Right renal pelvis (tissue), 4 donors: ENCODE measurements at regions not wholly inside any gene's neighbourhood (a gene's known extent, or its start where the extent isn't known, plus 50 kb on each side); places are given as distances from the start of the nearest gene placed in this dataset.

Experiments
- DNase-seq, 4 donors: peaks; one replicate each; pipeline ENCODE4 v3.0.0-alpha.2; 2013; ENCODE audit warnings: low read depth in 4 of 4, low spot score in 3 of 4, missing footprints in 1 of 4

DNA sequence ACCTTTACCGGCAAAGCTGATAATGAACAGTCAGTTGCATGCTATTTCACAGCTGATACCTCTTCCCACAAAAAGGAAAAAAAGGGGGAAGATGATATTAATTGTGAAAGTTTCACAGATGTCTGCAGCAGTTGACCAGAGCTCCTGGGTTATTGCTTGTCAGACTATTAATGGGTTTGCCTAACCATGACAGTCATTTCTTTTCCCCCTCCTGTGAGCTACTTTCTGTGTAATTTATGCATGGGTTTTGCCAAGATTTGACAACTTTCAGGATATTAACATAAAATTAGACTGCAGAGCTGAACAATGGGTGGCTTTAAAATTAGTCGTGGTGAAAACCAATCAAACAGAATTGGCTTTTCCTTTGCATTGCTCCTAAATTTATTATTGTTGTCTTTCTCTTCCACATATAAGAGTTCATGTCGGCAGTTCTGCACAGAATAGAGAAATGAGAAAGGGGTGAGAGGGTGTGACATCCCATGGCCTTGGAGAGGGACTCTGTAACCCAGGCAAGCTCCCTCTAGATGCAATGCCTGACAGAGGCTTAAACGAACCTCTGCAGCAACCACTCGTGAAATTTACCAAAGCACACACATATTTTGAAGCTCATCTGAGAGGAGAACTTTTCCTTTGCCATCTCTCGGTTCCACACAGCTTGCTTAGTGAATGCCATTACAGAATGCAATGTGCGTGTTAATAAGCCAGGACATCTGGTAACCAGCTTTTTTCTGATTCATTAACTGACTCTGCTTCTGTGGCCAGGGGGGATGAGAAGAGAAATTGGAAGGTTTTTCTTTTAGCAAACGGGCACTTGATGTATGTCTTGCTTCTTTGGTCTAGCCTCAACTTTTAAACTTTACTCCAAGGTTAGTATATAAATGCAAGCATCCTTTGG, 82.2 kb upstream of the ITGA4 start:
- DNase-seq: no peak

DNA sequence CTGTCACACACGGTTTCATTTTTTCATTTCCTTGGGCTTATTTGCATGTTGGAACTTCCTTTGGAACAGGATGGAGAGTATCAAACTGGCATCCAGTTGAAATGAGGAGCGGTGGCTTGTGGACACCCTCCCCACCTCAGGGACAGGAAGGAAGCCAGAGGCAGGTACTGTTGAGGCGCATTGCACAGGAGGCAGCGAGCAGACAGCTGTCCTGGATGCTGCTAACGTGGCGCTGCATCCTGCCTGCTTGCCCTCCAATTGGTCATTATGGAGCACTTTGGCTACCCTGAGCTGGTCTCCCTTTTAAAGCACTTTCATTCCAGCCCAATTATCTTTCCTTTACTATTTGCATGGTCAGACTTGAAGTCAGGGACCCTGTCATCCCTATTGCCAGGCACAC, 80.7 kb upstream of the ITGA4 start:
- no peak for DNase-seq

DNA sequence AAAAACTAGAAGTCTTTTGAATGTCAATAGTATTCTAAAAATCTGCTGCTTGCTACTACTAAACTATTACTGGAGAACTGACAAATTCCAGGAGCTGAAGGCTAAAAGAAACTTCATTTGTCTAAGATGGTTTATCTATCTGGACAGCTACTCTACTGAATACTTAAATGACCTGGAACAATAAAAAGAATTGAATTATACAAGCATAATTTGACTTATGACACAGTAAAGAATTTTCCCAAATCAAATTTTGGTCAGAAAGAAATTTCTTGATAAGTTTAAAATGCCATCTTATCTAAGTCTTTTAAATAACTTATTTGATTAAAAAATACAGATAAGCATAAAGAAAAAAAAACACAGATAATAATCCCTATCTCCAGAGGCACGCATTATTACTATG, 80.2 kb upstream of the ITGA4 start:
- DNase-seq: no peak

DNA sequence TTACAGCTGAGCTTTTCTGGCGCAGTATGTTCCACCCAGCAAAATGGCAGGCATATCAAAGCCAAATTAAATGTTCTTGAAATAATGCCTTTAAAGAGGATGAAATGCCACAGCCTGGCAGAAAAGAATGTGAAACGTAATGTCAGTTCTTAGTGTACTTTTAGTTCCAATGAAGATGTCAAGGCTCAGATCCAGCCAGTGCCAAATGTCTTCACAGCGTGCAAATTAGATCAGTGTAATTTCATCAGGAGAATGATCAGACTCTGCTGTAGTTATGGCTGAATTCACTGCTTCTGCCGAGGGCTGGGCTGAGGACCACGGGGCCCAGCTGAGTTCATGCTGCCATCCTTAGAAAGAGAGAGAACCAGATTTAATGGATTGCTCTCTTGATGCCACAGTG, 78.7 kb upstream of the ITGA4 start:
- DNase-seq: no peak

DNA sequence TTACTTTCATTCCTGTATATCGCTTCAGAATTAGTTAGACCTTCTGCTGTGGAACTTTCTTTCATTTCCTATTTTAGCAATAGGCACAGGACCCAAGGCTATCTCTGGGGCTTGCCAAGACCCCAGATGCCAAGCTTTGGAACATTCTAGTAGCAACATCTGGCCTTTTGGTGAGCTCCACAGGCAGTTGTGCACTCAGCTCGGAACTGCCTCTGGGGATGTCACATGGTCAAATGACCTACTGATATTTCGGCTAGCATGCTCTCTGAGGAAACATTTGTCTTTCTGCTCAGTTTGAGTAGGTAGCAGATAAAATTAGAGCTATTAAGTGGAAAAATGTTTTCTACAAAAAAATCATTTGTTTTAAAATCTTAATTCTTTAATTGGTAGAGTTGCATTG, 76.6 kb upstream of the ITGA4 start:
- no peak for DNase-seq

DNA sequence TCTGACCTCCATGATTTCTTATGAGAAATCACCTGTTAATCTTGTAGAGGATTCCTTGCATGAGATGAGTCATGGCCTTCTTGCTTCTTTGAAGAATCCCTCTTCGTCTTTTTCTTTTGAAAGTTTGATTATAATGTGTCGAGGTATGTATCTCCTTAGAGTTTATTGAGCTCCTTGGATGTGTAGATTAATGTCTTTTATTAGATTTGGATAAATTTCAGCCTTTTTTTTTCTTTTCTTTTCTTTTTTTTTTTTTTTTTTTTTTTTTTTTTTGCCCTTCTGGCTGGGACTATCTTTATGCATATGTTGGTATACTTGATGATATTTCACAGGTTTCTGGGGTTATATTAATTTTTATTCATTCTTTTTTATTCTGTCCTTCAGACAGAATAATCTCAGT, 72.3 kb upstream of the ITGA4 start:
- no peak for DNase-seq

DNA sequence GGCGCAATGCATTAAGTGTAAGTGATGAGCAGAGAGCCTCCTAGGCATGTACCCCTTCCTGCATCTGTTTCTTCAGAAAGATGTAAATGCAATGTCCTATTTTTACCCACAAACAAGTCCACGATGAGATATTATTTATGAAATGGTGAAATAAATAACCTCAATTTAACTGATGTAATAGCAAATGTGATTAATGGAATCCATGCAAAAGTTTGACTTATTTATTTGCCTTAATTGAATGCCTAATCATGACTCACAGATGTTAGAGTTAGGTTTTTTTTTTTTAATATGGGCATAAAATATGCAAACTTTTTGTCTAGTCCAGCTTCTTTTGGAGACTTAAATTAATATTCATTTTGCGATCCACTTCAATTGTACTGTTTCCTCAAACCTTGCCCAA, 67.7 kb upstream of the ITGA4 start:
- DNase-seq: no peak

DNA sequence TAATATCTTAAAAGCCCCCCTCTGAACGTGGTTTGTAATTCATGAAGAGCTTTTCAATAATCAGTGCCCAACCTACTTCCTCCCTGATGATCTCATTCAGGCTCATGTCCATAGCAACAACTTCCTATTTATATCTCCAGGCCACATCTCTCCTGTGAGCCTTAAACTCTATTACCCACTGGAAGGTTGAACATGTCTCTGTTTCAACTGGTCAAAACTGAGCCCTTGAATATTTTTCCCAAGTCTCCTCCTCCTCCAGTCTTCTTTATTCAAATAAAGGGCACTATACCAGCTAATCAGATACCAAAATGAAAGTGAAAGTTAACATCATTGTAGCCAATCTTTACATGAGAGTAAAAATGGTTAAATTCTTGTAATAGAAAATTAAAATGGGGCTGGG, 63.7 kb upstream of the ITGA4 start:
- no peak for DNase-seq

DNA sequence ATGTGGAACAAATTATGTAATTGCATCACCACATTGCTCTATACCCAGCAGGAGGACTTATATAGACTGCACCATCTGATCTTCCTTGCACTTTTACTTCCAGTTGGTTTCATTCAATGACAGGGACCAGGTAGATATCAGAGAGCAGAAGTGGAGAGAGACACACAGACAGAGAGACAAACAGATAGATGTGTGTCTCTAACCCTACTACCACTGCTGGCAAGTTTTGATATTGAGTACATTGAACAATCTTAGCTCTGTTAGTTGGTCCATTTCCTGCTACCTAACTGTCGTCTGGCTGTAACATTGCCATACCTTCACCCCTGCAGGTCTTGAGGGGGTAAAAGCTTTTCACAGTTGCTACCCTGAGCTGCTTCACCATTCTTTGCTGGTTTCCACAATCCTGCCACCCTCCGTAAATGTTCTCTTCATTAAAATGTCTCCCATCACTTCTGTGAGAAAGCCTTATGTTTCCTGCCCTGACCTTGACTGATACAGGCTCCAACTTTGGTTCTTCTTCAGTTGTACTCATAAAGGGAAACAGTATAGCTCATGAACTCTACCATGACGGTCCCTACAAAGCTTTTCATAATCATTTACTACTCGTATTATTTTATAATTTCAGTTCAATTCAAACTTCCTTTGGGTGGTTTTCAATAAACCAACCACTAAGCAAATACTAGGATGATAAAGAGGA, 62.3 kb upstream of the ITGA4 start:
- DNase-seq: no peak

DNA sequence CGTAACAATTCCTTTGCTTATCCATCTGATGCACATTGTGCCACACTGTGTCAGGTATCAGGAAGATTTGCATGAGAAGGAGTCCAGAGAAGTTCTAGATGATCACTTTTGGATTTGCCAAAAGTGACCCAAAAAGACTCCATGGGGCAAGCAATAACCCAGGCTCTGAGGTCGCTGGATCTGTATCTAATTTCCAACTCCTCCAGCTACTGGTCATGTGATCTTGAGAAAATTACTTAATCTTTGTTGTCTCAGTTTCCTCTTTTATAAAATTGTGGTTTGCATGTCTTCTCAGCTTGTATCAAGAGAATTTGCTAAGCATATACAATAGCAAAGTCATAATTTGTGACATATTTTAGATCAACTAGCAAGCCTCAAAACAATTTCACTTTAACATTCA, 61.3 kb upstream of the ITGA4 start:
- DNase-seq: no peak

DNA sequence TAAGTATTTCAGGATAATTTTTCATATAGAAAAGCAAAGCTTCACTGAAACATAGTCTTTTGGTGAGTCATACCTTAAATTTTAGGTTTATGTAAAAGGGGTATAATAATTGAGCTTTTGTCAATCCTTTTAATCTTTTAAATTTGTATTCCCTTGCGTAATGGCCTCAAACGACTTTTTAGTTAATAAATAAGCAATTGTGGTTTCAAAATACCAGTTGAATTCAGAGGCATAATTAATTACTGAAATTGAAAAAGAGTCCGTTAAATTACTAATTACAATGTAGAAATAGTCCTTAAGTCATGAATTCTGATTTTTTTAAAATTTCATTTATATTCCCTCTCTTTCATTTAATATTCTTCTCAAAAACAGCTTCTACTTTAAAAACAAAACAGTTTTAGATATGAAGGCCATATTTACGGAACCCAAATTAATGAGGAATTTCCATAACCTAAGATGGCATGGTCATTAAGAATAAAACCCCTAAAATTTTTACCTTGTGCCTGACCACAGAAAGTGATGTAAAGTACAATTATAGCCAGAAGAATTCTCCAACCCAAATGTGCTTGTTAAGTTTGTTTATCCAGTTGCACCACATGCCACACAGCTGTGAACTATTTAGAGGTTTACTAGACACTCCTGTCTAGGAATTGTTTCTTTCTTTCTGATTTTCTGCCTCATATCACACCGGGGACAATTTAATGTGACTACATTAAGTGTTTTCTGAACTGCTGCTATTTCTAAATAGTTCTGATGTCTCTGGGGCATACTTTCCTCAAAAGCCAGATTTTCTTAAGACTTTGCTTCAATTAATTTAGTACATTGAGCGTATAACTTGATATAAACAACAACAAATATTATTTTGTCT, 60.7 kb upstream of the ITGA4 start:
- DNase-seq: no peak

DNA sequence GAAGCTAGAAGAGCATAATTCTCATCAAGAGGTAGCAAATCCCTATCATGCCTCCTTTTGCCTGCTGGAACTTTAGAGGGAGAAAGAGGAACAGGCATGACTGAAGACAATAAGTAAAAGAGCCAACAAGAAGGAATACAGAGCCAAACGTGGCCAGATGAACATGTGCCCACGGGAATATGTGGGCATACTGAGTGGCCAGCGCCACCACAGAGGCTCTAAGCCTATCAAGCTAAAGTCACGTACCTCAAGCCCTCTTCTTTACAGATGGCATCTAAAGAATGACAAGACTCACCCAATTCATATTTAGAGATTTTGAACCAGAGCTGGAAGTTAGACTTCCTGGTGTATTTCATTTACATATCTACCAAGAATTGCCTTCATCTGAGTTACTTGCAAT, 59.9 kb upstream of the ITGA4 start:
- DNase-seq: no peak

DNA sequence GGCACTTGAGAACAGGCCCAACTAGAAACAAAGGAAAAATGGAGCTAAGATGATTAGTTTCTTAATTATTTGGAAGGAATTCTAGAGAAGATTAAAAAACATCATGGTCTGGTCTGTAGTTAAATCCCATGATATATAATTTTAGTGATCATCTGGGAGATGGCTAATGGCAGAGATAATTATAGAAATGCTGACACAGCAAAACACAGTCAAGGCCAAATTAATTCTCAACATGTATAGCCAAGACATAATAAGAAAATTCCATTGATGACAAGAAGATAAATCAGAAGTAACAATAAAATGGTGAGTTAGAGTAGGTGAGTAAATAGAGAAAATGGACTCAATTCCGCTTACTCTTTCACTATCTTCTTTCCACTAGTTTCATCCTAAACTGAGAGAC, 59.2 kb upstream of the ITGA4 start:
- DNase-seq: no peak

DNA sequence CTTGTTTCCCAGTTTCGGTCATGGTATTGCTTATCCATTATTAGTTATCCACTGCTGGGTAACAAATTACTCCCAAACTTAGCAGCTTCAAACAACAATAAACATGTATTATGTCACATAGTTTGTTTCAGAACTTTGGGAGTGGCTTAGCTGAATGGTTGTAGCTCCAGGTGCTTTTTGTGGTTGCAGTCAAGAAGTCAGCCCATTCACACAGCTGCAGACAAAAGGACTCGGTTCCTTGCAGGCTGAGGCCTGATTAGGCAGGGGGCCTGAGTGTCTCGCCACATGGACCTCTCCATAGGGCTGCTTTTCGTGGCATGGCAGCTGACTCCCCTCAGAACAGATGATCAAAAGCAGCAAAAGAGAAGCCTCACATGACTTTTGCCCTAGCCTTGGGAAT, 58.2 kb upstream of the ITGA4 start:
- no peak for DNase-seq

DNA sequence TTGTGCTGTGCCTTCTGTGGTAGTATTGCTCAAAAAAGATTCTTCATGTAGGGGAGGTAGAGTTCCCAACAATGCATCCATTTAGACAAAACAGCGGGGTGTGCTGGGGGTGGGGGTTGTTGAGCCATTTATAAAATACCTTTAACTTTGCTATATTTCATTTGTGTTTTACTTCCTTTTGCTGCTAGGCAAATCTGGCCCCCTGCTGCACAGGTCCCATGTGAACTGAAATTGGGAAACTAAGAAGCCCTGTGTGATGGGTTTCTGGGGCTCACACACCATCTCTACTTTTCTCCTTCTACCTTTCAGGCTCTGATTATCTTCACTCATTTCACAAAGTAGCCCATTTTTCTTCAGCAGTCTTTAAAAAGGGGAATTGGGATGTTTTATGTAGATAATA, 52.7 kb upstream of the ITGA4 start:
- no peak for DNase-seq

DNA sequence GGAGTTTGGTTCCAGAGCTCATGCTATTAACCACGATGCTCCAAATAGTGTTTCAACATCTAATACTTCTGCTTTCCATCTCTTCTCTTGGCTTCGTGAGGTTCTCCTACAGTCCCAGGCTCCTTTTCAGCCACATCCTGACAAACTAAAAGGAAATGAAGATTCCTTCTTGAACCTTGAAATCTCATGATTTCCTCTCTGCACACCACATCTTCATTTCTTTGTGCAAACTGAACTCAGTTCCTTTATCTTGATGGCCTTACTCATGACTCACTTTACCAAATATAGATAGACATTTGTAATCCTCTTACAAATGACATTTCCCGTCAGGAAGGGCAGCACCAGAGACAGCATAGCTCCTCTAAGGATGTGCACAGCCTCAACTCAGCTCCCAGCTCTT, 50.0 kb upstream of the ITGA4 start:
- no peak for DNase-seq
